ENCODE measurements at regions not wholly inside any gene's neighbourhood (a gene's known extent, or its start where the extent isn't known, plus 50 kb on each side); places are given as distances from the start of the nearest gene placed in this dataset.

DNA sequence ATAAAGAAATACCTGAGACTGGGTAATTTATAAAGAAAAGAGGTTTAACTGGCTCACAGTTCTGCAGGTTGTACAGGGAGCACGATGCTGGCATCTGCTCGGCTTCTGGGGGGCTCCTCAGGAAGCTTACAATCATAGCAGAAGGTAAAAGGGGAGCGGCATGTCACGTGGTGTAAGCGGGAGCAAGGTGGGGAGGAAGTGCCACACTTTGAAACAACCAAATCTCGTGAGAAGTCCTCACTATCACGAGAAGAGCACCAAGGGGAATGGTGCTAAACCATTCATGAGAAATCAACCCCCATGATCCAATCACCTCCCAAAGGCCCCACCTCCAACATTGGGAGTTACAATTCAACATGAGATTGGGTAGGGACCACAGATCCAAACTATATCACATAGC is 67.7 kb downstream of the AKR1B1 start:
- ATAC-seq, result no peak

- ATAC-seq, result no peak
These were observed 70.4 kb downstream of the AKR1B1 start for GRCh38 chr7:134388336-134389019.

GRCh38 chr7:134378562-134378961 is 61.8 kb upstream of the SLC35B4 start:
- no peak for ATAC-seq

- no peak for ATAC-seq
These were observed 60.0 kb upstream of the SLC35B4 start for GRCh38 chr7:134376693-134377092.

- ATAC-seq, result no peak
These were observed 58.5 kb upstream of the SLC35B4 start for GRCh38 chr7:134375206-134375605.

DNA sequence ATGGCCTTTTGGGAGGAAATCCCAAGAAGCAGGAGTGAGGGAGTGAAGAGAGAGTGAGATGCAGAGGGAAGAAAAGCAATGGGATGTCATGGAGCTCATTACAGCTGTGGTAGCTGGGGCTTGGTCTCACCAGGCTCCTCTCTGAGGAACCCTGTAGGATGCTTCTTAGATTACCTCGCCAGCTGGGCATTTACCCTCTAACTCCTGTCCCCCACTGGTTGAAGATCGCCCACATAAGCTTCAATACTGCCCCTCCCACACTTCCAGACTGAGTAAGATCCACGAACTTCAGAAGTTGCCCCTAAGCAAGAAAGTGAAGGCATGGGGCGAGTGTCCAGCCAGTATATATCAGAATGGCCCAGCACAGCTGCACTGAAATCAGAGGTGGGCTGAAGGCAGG is 58.1 kb upstream of the SLC35B4 start:
- ATAC-seq, result no peak

GRCh38 chr7:134374291-134374690 is 57.6 kb upstream of the SLC35B4 start:
- ATAC-seq, result no peak

- peak; percentile 77 for ATAC-seq
These were observed 56.1 kb upstream of the SLC35B4 start for GRCh38 chr7:134372858-134373257.

DNA sequence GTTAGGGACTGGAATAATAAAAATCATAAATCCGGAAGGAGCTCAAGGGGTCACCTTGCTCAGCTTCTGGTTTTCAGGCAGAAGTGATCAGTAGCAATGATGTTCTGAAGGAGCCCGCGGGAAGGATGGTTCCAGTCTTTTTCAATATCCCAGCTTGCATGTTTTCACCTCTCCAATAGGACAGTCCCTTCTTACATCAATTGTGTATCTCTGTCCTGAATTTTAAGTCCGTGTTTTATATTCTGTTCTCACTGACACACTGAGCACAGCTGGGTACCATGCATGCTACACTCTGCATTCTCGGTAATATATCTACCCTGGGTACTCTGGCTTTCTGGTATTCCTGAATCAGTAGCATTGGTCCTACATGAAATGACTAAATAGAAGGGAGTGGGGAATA is 55.2 kb upstream of the SLC35B4 start:
- no peak for ATAC-seq

- ATAC-seq, result no peak
These were observed 54.8 kb upstream of the SLC35B4 start for GRCh38 chr7:134371536-134371935.

GRCh38 chr7:134370135-134370534 is 53.4 kb upstream of the SLC35B4 start:
- ATAC-seq, result no peak

DNA sequence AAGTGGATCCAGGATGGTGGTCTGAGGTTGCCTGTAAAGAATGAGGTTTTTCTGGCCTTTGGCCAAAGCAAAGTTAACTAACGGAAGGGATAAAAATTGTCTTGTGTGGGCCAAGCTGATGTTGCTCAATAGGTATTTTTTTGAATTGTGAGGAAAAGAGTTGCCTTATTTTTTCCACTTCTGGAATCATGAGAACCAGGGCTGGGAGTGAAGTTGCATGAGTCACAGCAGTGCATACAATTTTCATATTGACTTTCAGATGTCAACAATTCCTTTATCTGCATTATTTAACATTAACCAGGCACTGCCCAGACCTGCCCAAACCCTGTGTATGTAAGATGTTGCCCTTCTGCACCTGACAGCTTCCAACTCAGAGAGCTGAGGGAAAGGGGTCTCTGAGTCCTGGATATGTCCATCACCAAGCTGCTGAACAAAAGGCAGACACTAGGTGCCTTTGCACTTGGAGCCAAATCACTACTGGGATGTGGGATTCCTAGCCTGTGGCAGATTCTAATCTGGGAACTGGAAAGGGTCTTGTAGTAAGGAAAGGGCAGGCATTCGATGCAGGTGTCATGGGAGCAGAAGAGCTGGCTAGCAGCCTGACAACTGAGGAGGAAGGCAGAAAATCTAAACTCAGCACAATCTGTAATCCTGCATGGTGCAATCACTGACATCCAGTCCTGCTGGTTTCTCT is 52.3 kb upstream of the SLC35B4 start:
- peak; percentile 68 for ATAC-seq

- ATAC-seq, result no peak
These were observed 51.4 kb upstream of the SLC35B4 start for GRCh38 chr7:134367956-134368749.
